ENCODE measurements at regions not wholly inside any gene's neighbourhood (a gene's known extent, or its start where the extent isn't known, plus 50 kb on each side); places are given as distances from the start of the nearest gene placed in this dataset.
"Not testable (repeated sequence)": the region's sequence is repeated elsewhere in the genome, so short reads cannot be mapped to it uniquely, and the experiment has no call there.

DNA sequence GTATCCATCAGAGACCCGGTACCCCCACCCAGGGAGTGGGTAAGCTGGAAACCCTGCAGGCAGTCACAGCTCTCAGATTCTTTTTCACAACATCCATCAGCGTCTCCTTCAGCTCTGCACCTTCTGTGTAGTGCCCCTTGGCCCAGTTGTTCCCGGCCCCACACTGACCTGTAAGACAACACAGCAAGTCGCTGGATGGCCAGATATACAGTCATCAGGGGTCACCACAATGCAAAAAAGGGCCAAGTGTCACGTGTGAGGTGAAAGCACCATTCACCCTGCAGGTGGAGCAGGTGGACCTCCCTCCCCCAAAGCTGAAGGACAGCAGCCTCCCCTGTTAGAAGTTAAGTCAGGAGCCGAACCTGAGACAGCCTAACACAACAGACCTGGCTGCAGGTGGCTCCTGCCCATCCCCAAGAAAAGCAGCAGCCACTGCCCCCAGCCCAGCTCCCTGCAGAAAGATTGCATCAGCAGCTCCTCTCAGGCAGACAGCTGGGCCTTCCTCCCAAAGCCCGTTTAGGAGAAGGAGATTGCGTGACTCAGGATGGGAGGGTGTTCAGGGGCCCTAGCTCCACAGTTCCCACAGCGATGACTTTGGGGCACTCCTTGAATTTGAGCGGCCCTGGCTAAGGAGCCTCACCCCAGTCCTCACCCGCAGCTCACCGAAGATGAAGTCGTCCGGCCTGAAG, 69.3 kb upstream of the ZNF678 start:
- TF ChIP-seq POLR2AphosphoS5, POLR2A (IDR thresholded peaks at IDR 0.05): not testable (repeated sequence)
- TF ChIP-seq, protein P1, sequence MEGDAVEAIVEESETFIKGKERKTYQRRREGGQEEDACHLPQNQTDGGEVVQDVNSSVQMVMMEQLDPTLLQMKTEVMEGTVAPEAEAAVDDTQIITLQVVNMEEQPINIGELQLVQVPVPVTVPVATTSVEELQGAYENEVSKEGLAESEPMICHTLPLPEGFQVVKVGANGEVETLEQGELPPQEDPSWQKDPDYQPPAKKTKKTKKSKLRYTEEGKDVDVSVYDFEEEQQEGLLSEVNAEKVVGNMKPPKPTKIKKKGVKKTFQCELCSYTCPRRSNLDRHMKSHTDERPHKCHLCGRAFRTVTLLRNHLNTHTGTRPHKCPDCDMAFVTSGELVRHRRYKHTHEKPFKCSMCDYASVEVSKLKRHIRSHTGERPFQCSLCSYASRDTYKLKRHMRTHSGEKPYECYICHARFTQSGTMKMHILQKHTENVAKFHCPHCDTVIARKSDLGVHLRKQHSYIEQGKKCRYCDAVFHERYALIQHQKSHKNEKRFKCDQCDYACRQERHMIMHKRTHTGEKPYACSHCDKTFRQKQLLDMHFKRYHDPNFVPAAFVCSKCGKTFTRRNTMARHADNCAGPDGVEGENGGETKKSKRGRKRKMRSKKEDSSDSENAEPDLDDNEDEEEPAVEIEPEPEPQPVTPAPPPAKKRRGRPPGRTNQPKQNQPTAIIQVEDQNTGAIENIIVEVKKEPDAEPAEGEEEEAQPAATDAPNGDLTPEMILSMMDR (IDR thresholded peaks at IDR 0.05 in 8 of 11, conservative IDR thresholded peaks at IDR 0.05 in 3 of 11): not testable (repeated sequence)
